NCI-H146 (cell line): ENCODE measurements at regions not wholly inside any gene's neighbourhood (a gene's known extent, or its start where the extent isn't known, plus 50 kb on each side); places are given as distances from the start of the nearest gene placed in this dataset.

Experiments
- DNase-seq: peaks from one replicate; lab custom pipeline; 2025; lab: John Stamatoyannopoulos, UW

DNA sequence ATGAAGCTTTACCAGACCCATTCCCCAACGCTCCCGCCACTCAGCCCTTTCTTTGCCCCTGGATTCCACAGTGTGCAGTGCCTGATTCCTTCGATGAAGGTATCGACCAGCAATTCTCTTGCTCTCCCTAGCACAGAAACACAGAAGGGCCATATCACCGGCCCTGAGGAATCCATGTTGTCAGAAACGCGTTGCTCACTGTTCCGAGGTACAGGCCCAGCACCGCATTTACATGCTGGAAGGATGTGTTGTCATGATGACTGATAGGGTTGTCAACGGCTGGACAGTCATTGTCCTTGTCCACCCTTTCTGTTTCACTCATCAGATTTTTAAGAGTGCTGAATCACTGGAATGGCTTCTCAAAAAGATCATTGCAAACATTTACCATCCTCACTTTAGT is 57.2 kb upstream of the GPR6 start:
- no peak for DNase-seq

GRCh38 chr6:109922851-109923250 is 55.3 kb upstream of the GPR6 start:
- no peak for DNase-seq

DNA sequence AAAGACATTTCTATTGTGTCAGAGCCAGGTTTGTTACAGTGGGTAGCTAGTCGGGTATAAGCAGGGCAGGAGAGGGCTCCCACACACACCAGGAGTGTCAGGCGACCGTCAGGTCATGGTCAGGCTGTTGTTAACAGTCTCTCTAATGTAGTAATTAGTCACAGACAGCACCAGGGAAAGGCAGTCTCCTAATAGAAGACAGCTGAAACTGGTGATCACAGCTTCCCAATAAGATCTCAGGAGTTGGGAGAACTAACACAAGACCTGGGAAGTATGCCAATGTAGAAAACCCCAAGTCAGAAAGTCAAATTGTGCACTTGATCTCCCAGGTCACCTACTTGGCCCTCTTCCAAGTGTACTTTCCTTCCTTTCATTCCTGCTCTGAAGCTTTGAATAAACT is 53.0 kb upstream of the GPR6 start:
- no peak for DNase-seq

GRCh38 chr6:109927052-109927451 is 51.1 kb upstream of the GPR6 start:
- DNase-seq = no peak
